GM19397 (cell line): ENCODE measurements at regions not wholly inside any gene's neighbourhood (a gene's known extent, or its start where the extent isn't known, plus 50 kb on each side); places are given as distances from the start of the nearest gene placed in this dataset.
"Not testable (repeated sequence)": the region's sequence is repeated elsewhere in the genome, so short reads cannot be mapped to it uniquely, and the experiment has no call there.

ENCODE experiments used
- ATAC-seq: cut with Tn5 transposase; IDR thresholded peaks from one replicate; pipeline ENCODE4 v1.9.1; 2021; ENCODE audit warnings: mild to moderate bottlenecking, moderate library complexity; ENCODE audit not compliant: unreplicated experiment

- no peak for ATAC-seq
Measured at GRCh38 chr1:222187566-222188332, 360.2 kb downstream of the HHIPL2 start.

DNA sequence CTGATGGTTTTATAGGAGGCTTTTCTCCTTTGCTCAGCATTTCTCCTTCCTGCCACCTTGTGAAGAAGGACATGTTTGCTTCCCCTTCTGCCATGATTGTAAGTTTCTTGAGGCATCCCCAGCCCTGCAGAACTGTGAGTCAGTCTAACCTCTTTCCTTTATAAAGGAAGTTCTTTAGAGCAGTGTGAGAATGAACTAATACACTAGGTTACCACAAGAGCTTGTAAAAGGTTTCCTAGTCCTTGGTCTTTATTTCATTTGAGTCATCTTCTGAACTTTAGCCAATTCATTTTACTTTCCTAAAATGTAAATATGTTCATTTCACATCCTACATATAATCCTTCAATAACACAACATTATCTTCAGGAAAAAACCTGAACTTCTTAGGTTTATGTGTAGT lies 365.3 kb downstream of the HHIPL2 start:
- ATAC-seq = no peak

DNA sequence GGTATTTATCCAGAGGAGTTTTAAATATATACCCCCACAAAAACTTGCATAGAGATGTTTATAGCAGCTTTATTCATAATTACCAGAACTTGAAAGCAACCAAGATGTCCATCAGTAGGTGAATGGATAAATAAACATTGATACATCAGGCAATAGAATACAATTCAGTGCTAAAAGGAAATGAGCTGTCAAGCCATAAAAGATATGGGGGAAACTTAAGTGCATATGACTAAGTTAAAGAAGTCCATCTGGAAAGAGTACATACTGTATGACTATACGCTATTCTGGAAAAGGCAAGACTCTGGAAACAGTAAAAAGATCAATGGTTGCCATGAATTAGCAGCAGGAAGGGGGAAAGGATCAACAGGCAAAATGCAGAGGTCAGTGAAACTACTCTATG lies 366.7 kb downstream of the HHIPL2 start:
- ATAC-seq = no peak

GRCh38 chr1:222177496-222177895 lies 370.4 kb downstream of the HHIPL2 start:
- ATAC-seq = not testable (repeated sequence)

DNA sequence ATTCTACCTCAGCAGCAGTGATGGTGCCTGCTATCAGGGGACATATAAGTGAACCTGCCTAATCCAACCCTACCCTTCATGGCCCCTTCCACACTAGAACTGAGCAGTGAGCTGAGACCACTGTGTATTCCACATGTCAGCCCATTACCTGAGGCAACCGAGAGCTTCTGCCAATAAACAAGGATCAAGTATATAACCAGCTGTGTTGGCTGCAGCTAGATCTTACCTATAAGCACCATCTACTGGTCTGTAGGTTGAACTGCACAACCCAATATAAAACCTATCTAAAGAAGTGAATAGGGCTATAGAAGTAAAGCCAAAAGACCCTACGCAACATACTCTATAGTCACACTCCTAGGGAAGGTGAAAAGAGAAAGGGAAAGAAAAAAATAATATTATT lies 376.9 kb downstream of the HHIPL2 start:
- no peak for ATAC-seq

DNA sequence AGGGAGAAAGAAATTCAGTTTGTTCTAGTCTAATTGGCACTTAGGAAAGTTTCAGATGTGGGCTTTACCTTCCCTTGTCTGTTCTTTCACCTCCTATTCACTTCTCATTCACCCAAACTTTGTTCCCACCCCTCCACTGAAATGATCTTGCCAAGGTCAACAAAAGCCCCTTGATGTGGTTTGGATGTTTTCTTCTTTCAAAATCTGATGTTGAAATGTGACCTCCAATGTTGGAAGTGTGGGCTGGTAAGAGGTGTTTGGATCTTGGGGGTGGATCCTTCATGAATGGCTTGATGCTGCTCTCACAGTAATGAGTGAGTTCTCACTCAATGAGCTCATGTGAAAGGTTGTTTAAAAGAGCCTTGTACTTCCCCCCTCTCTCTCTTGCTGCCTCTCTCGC lies 379.3 kb downstream of the HHIPL2 start:
- ATAC-seq = no peak

DNA sequence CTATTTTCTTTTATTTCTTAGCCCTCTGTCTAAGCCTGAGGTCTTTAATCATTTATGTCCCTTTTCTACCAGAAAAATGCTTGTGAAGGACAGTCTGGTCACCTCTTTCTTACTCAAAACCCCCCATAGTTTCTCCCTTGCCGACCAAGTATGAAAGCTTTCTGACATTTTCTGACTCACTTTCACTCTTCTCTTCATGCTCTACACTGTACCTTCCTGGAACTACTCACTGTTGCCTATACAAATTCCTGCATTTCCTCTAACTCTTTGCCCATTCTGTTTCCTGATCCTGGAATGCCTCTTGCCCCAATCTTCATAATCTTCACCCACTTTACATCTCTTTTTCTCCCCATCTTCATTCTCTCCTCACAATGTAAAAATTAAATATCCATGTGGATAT lies 380.0 kb downstream of the HHIPL2 start:
- no peak for ATAC-seq

- ATAC-seq = no peak
Measured at GRCh38 chr1:222167111-222167510, 380.8 kb downstream of the HHIPL2 start.

- ATAC-seq = no peak
Measured at GRCh38 chr1:222165629-222166028, 382.3 kb downstream of the HHIPL2 start.

DNA sequence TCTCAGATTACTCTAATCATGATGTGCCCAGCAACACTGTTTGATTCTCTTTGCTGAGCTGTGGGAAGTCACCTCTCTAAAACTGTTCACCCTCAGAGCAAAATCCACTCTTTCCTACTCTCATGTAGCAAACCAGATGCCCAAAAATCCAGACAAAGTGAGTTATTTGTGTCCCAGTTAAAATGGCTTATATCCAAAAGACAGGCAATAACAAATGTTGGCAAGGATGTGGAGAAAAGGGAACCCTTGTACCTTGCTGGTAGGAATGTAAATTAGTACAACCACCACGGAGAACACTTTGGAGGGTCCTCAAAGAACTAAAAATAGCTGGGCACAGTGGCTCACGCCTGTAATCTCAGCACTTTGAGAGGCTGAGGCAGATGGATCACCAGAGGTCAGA lies 384.0 kb downstream of the HHIPL2 start:
- ATAC-seq = no peak

- ATAC-seq = no peak
Measured at GRCh38 chr1:222161676-222162075, 386.2 kb downstream of the HHIPL2 start.

DNA sequence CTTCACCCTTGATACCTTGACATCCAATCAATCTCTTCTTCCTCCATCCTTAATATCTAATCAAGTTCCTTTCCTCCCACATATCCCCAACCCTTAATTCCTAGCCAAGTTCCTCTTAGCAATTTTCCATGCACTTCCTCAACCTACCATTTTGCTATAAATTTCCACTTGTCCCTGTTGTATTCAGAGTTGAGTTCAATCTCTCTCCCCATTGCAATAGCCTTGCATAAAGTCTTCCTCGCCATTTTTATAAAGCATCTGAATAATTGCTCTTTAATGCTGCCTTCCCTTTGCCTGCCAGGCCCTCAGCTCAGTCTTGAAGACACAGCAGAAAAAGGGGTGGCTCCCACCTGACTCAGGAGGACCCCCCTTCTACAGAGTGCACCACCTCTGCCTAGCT lies 390.3 kb downstream of the HHIPL2 start:
- no peak for ATAC-seq

DNA sequence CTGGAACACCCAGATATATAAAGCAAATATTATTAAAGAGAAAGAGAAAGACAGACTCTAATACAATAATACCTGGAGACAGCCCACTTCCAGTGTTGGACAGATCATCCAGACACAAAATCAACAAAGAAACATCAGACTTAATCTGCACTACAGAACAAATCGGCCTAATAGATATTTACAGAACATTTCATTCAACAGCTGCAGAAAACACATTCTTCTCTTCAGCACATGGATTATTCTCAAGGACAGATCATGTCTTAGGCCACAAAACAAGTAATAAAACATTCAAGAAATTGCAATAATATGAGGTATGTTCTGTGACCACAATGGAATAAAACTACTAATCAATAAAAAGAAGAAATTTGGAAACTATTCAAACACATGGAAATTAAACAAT lies 398.3 kb upstream of the DUSP10 start:
- ATAC-seq = no peak

DNA sequence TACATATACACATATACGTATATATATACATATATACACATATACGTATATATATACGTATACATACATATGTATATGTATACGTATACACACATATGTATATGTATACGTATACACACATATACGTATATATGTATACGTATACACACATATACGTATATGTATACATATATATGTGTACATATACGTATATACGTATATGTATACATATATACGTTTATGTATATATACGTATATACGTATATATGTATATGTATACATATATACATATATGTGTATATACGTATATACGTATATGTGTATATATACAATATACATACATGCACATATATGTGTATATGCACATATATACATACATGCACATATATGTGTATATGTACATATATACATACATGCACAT lies 396.2 kb upstream of the DUSP10 start:
- no peak for ATAC-seq

- no peak for ATAC-seq
Measured at GRCh38 chr1:222136869-222137268, 395.0 kb upstream of the DUSP10 start.

DNA sequence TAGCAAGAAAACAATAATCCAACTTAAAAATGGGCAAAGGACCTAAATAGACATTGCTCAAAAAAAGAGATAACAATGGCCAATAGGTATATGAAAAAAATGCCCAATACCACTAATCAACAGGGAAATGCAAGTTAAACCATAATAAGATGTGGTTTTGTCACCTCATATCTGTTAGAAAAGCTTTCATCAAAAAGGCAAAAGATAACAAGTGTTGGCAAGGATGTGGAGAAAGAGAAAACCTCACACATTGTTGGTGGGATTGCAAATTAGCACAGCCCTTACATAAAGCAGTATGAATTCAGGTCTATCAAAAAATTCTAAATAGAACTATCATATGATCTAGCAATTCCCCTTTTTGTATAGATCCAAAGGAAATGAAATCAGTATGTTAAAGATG lies 387.2 kb upstream of the DUSP10 start:
- ATAC-seq = no peak

GRCh38 chr1:222127526-222128152 lies 385.8 kb upstream of the DUSP10 start:
- ATAC-seq = no peak

GRCh38 chr1:222127096-222127495 lies 385.2 kb upstream of the DUSP10 start:
- ATAC-seq = no peak

- no peak for ATAC-seq
Measured at GRCh38 chr1:222126052-222126451, 384.2 kb upstream of the DUSP10 start.

DNA sequence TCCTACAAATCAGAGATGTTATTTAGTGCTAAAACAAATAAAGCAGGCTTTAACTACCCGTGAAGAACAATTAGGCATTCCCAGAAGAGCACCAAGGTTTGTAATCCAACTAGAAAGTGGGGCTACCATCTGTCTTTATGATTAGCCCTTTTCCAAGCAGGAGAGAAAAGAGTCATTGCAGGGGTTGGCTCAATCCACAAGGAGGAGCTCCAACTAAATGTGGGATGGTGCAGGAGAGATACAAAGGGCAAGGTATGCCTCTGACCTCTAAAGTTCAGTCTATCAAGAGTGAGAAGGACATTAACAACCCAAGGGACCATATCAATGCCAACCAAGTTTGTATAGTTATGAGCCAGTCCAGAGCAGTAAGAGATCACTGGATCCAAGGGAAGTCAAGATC lies 382.7 kb upstream of the DUSP10 start:
- no peak for ATAC-seq

DNA sequence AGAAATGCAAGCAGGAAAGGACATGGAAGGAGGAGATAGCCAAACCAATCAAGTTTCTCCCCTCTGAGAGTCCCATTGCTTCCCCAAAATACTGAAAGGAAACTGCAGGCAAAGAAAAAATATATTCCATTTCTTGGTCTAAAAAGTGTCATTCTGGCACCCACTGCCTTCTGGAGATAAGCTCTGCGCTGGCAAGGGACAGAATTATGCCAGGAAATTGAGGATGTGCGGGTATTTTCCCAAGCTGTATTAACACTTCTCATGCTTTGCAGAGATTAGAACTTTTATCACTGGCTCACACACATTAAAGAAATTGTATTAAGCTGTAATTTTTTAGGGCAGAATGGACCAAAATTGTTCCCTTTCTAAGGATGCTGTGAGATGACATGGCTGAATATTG lies 381.2 kb upstream of the DUSP10 start:
- ATAC-seq = no peak

DNA sequence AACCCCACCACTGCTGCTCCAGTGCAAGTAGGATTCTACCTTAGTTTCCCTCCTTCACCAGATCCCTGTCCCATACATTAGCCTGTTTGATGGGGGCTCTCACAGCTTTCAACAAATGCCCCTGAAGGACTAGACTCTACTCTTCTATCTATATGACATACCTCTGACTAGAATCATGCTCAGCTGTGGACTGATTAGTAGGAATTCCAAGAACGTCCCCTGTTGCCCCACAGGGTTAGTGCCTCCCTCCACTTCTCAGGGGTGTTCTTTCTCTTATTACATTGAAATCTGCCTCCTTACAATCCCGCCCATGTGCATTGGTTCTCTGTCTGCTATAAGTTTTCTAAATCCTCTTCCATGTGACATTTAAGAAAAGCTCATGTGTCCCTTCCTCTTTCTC lies 375.9 kb upstream of the DUSP10 start:
- no peak for ATAC-seq
